ENCODE measurements at regions not wholly inside any gene's neighbourhood (a gene's known extent, or its start where the extent isn't known, plus 50 kb on each side); places are given as distances from the start of the nearest gene placed in this dataset.

DNA sequence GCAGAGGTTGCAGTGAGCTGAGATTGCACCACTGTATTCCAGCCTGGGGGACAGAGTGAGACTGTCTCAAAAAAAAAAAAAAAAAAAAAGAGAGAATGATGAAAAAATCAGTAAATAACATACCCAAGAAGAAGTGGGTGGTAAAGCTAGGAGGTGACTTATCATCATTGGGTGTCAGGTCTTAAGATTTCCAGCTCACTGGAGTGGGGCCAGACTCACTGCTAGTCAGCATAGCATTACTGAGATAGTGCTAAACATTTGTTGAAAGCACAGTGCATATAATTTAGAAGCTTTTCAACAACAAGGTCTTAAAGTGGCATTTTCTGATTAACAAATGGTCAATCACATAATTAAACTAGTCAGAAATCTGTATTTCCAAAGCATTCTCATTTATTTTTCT lies 221.8 kb upstream of the GYPA start:
- Histone ChIP-seq H3K4me2 (no peak overlapping the region), H3K27me3 (ENCODE audit: insufficient read depth, low read depth) (no peaks in the 10 kb centered on the region)

DNA sequence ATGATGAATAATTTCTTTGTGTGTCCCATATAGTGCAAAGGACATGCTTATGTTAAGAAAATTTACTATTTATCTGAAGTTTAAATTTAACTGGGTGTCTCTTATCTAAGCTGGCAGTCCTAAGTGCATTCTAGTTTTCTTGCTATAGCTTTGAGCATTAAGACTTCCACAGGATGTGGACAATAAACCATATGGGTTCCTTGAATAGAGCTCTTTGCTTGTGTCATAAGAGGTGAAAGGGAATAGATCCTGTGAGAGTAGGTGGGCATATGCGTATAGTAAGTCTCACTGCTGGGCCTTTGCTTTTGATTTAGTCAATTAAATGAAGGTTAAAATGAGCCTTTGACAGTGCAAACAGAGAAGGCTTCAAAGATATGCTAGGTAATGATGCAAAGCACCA lies 223.4 kb upstream of the GYPA start:
- Histone ChIP-seq H3K27me3 (ENCODE audit: insufficient read depth, low read depth) (no peaks in the 10 kb centered on the region), H3K4me2 (no peak overlapping the region), H2AFZ (ENCODE audit: low read depth) (no peak overlapping the region), H3K9ac (no peak overlapping the region), H3K4me3 (IDR thresholded peaks at IDR 0.05; ENCODE audit: insufficient read depth, low read depth, low read length) (no peak overlapping the region), H3K79me2 (ENCODE audit: insufficient read depth, low read depth) (no peaks in the 10 kb centered on the region), H3K27ac (no peak overlapping the region), H3K4me1 (ENCODE audit: low read depth, poor library complexity, severe bottlenecking) (no peaks in the 10 kb centered on the region), H3K36me3 (ENCODE audit: insufficient read depth) (no peaks in the 10 kb centered on the region), H4K20me1 (ENCODE audit: insufficient read depth) (no peaks in the 10 kb centered on the region)
- TF ChIP-seq, protein P1, sequence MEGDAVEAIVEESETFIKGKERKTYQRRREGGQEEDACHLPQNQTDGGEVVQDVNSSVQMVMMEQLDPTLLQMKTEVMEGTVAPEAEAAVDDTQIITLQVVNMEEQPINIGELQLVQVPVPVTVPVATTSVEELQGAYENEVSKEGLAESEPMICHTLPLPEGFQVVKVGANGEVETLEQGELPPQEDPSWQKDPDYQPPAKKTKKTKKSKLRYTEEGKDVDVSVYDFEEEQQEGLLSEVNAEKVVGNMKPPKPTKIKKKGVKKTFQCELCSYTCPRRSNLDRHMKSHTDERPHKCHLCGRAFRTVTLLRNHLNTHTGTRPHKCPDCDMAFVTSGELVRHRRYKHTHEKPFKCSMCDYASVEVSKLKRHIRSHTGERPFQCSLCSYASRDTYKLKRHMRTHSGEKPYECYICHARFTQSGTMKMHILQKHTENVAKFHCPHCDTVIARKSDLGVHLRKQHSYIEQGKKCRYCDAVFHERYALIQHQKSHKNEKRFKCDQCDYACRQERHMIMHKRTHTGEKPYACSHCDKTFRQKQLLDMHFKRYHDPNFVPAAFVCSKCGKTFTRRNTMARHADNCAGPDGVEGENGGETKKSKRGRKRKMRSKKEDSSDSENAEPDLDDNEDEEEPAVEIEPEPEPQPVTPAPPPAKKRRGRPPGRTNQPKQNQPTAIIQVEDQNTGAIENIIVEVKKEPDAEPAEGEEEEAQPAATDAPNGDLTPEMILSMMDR (conservative IDR thresholded peaks at IDR 0.05; ENCODE audit: low read depth, low read length) = no peak

More for the DNA sequence above, 221.8 kb upstream of the GYPA start:
- TF ChIP-seq, protein P1 (conservative IDR thresholded peaks at IDR 0.05; ENCODE audit: low read depth, low read length) = no peak
- Histone ChIP-seq H4K20me1 (ENCODE audit: insufficient read depth) (no peaks in the 10 kb centered on the region), H3K79me2 (ENCODE audit: insufficient read depth, low read depth) (no peaks in the 10 kb centered on the region), H3K27ac (no peak overlapping the region), H3K36me3 (ENCODE audit: insufficient read depth) (no peaks in the 10 kb centered on the region), H3K4me1 (ENCODE audit: low read depth, poor library complexity, severe bottlenecking) (peaks cover 13% of the 10 kb centered on the region), H3K4me3 (IDR thresholded peaks at IDR 0.05; ENCODE audit: insufficient read depth, low read depth, low read length) (no peak overlapping the region), H3K9ac (no peak overlapping the region), H2AFZ (ENCODE audit: low read depth) (no peak overlapping the region)

DNA sequence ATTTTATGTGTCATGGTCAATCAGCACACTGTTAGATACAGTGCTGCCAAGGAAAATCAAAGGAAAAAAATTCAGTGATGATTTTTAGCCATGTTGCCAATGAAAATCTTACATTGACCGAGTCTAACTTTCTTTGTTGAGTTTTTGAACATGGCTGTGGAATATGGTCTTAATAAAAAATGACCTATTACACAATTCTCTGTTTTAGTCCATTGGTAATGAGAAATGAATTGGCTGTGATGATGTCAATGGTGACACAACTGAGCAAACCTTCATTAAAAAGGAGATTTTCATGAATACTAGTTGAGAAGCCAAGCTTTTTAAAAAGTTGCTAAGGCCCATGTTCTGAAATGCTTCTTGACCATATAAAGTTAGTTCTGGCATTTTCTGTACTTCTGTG lies 225.9 kb upstream of the GYPA start:
- Histone ChIP-seq H3K4me2 (no peak overlapping the region), H3K27me3 (ENCODE audit: insufficient read depth, low read depth) (no peaks in the 10 kb centered on the region), H3K9ac (no peak overlapping the region), H4K20me1 (ENCODE audit: insufficient read depth) (no peaks in the 10 kb centered on the region), H3K4me1 (ENCODE audit: low read depth, poor library complexity, severe bottlenecking) (no peaks in the 10 kb centered on the region), H3K27ac (no peak overlapping the region), H3K4me3 (IDR thresholded peaks at IDR 0.05; ENCODE audit: insufficient read depth, low read depth, low read length) (no peak overlapping the region), H2AFZ (ENCODE audit: low read depth) (no peak overlapping the region), H3K79me2 (ENCODE audit: insufficient read depth, low read depth) (no peaks in the 10 kb centered on the region), H3K36me3 (ENCODE audit: insufficient read depth) (no peaks in the 10 kb centered on the region)
- TF ChIP-seq, protein P1 (conservative IDR thresholded peaks at IDR 0.05; ENCODE audit: low read depth, low read length) = no peak

DNA sequence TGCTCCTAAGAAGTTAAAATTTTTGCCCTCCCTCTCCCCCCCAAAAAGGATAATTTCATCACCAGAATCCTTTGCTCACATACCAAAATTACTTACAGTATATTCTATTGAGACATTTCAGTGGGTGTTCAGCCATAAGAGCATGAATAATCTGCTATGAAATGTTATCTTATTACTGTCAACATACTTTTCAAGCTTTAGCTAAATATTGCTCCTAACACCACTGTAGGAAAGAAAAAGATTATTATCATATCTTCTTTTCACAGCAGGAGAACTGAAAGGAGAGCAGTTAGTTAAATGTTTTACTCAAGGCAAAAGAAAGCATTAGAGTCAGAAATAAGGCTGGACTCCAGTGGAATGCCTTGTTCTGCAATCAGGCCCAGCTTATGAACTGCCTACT lies 231.0 kb upstream of the GYPA start:
- Histone ChIP-seq H3K9ac (no peak overlapping the region), H3K4me2 (no peak overlapping the region), H3K4me3 (IDR thresholded peaks at IDR 0.05; ENCODE audit: insufficient read depth, low read depth, low read length) (no peak overlapping the region), H3K79me2 (ENCODE audit: insufficient read depth, low read depth) (no peaks in the 10 kb centered on the region), H3K36me3 (ENCODE audit: insufficient read depth) (no peaks in the 10 kb centered on the region), H3K4me1 (ENCODE audit: low read depth, poor library complexity, severe bottlenecking) (no peaks in the 10 kb centered on the region), H2AFZ (ENCODE audit: low read depth) (no peak overlapping the region), H3K27ac (no peak overlapping the region), H4K20me1 (ENCODE audit: insufficient read depth) (no peaks in the 10 kb centered on the region), H3K27me3 (ENCODE audit: insufficient read depth, low read depth) (no peaks in the 10 kb centered on the region)
- TF ChIP-seq, protein P1 (conservative IDR thresholded peaks at IDR 0.05; ENCODE audit: low read depth, low read length) = no peak
